ENCODE measurements at regions not wholly inside any gene's neighbourhood (a gene's known extent, or its start where the extent isn't known, plus 50 kb on each side); places are given as distances from the start of the nearest gene placed in this dataset.

GRCh38 chr11:121838571-121838970 is 277.4 kb downstream of the BLID start:
- Mint-ChIP-seq H3K4me3 (no peak overlapping the region), H3K9me3 (peaks cover 11% of the 10 kb centered on the region), H3K4me1 (ENCODE audit: low read depth) (no peaks in the 10 kb centered on the region), H3K36me3 (ENCODE audit: low read depth) (no peaks in the 10 kb centered on the region), H3K27me3 (no peaks in the 10 kb centered on the region), H3K27ac (no peak overlapping the region)
- ATAC-seq (ENCODE audit: poor library complexity) (no peak), DNase-seq (no peak)
- H3K9me3 ChIP-seq (ENCODE audit: control insufficient read depth in 1 of 2, insufficient read depth in 1 of 2, low read length in 2 of 2) = peaks cover 4 to 13% of the 10 kb centered on the region in 2 experiments
- H3K36me3 ChIP-seq (ENCODE audit: insufficient read depth, low read length) = no peaks in the 10 kb centered on the region
- H3K4me1 ChIP-seq (ENCODE audit: insufficient read depth, low read length) = no peaks in the 10 kb centered on the region
- POLR2A ChIA-PET = no interaction called here
- no peaks in the 10 kb centered on the region for H3K27me3 ChIP-seq (ENCODE audit: control insufficient read depth in 1 of 2, insufficient read depth in 2 of 2, low read length in 2 of 2)
- CTCF ChIA-PET = no interaction called here
- no peak overlapping the region for H3K27ac ChIP-seq (ENCODE audit: low read depth in 1 of 2, low read length in 2 of 2)
- no peak for TF ChIP-seq CTCF (IDR thresholded peaks at IDR 0.05)
- intact Hi-C loops (cut with DNase I, micrococcal nuclease) = no loop called here
- H3K4me3 ChIP-seq (ENCODE audit: low read length) = no peak overlapping the region

- H3K27ac ChIP-seq (ENCODE audit: low read depth in 1 of 2, low read length in 2 of 2) = no peak overlapping the region
- H3K9me3 ChIP-seq (ENCODE audit: control insufficient read depth in 1 of 2, insufficient read depth in 1 of 2, low read length in 2 of 2) = peaks cover 12 to 32% of the 10 kb centered on the region in 2 experiments
- ChIA-PET POLR2A (no interaction called here), CTCF (no interaction called here)
- H3K4me3 ChIP-seq (ENCODE audit: low read length) = no peak overlapping the region
- ATAC-seq (ENCODE audit: poor library complexity) = no peak
- H3K27me3 ChIP-seq (ENCODE audit: control insufficient read depth in 1 of 2, insufficient read depth in 2 of 2, low read length in 2 of 2) = no peaks in the 10 kb centered on the region
- no peaks in the 10 kb centered on the region for H3K36me3 ChIP-seq (ENCODE audit: insufficient read depth, low read length)
- TF ChIP-seq CTCF (IDR thresholded peaks at IDR 0.05) = no peak
- intact Hi-C loops (cut with DNase I, micrococcal nuclease) = no loop called here
- H3K27me3 Mint-ChIP-seq = no peaks in the 10 kb centered on the region
- H3K27ac Mint-ChIP-seq = no peak overlapping the region
- H3K4me1 ChIP-seq (ENCODE audit: insufficient read depth, low read length) = no peaks in the 10 kb centered on the region
- peaks cover 4% of the 10 kb centered on the region for H3K36me3 Mint-ChIP-seq (ENCODE audit: low read depth)
- H3K4me1 Mint-ChIP-seq (ENCODE audit: low read depth) = no peaks in the 10 kb centered on the region
- no peak for DNase-seq
- peaks cover 20% of the 10 kb centered on the region for H3K9me3 Mint-ChIP-seq
- no peak overlapping the region for H3K4me3 Mint-ChIP-seq
Observed at GRCh38 chr11:121833970-121834369, 282.0 kb downstream of the BLID start.

GRCh38 chr11:121829159-121829643 is 286.8 kb downstream of the BLID start:
- Mint-ChIP-seq H3K9me3 (peaks cover 15% of the 10 kb centered on the region), H3K4me3 (no peak overlapping the region), H3K27ac (no peak overlapping the region), H3K4me1 (ENCODE audit: low read depth) (no peaks in the 10 kb centered on the region), H3K27me3 (no peaks in the 10 kb centered on the region), H3K36me3 (ENCODE audit: low read depth) (peaks cover 4% of the 10 kb centered on the region)
- peaks cover 15 to 27% of the 10 kb centered on the region in 2 experiments for H3K9me3 ChIP-seq (ENCODE audit: control insufficient read depth in 1 of 2, insufficient read depth in 1 of 2, low read length in 2 of 2)
- ChIA-PET CTCF (no interaction called here), POLR2A (no interaction called here)
- H3K27me3 ChIP-seq (ENCODE audit: control insufficient read depth in 1 of 2, insufficient read depth in 2 of 2, low read length in 2 of 2) = no peaks in the 10 kb centered on the region
- no peak overlapping the region for H3K27ac ChIP-seq (ENCODE audit: low read depth in 1 of 2, low read length in 2 of 2)
- no peaks in the 10 kb centered on the region for H3K36me3 ChIP-seq (ENCODE audit: insufficient read depth, low read length)
- DNase-seq = peak in 2 of 14 experiments; percentile 2 to 9
- no peak overlapping the region for H3K4me3 ChIP-seq (ENCODE audit: low read length)
- TF ChIP-seq CTCF (IDR thresholded peaks at IDR 0.05) = no peak
- intact Hi-C loops (cut with DNase I, micrococcal nuclease) = no loop called here
- no peak for ATAC-seq (ENCODE audit: poor library complexity)
- H3K4me1 ChIP-seq (ENCODE audit: insufficient read depth, low read length) = no peaks in the 10 kb centered on the region
